ENCODE measurements at regions not wholly inside any gene's neighbourhood (a gene's known extent, or its start where the extent isn't known, plus 50 kb on each side); places are given as distances from the start of the nearest gene placed in this dataset.
"Not testable (repeated sequence)": the region's sequence is repeated elsewhere in the genome, so short reads cannot be mapped to it uniquely, and the experiment has no call there.

- DNase-seq (ENCODE audit: low read depth in 2 of 2) = no peak
Observed at GRCh38 chr3:139199421-139200010, 144.3 kb upstream of the MRPS22 start.

DNA sequence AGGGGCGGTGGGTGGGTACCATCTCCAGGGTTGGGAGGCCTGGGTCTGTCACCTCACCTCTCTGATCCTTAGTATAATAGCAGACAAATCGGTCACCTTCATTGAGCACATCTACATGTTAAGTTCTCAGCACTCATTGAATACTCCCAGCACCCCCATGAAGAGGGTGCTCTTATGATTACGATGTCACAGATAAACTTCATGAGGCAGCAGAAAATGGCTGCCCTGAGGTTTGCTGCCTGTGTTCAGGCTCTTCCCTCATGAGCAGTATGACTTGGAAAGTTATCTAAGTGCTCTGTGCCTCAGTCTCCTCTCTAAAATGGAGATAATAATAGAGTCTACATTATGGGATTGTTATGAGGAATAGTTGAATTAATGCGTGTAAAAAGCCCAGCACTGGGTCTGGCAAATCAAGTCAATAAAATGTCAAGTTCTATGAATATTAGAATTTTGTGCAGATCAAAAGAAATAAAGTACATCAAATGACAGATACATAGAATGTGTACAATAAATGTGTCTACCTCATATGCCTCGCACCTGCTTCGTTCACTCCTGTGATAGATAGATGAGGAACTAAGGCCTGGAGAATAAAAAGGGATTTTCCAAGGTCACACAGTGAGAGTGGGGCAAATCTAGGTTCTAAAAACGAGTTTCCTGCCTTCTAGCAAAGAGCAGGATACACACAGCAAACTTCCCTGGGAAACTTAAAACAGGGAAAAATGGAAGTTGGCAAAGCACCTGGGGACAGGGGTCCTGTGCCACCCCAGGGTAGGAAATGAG, 142.2 kb upstream of the MRPS22 start:
- no peak for DNase-seq (ENCODE audit: low read depth in 2 of 2)

- no peak for DNase-seq (ENCODE audit: low read depth in 2 of 2)
Observed at GRCh38 chr3:139202226-139202958, 141.4 kb upstream of the MRPS22 start.

- no peak for DNase-seq (ENCODE audit: low read depth in 2 of 2)
Observed at GRCh38 chr3:139202959-139203349, 140.9 kb upstream of the MRPS22 start.

GRCh38 chr3:139203752-139204151, 140.1 kb upstream of the MRPS22 start:
- no peak for DNase-seq (ENCODE audit: low read depth in 2 of 2)

- DNase-seq (ENCODE audit: low read depth in 2 of 2) = no peak
Observed at GRCh38 chr3:139204728-139205127, 139.1 kb upstream of the MRPS22 start.

GRCh38 chr3:139213936-139214335, 129.9 kb upstream of the MRPS22 start:
- DNase-seq (ENCODE audit: low read depth in 2 of 2) = no peak

GRCh38 chr3:139216958-139217357, 126.9 kb upstream of the MRPS22 start:
- DNase-seq (ENCODE audit: low read depth in 2 of 2) = no peak

GRCh38 chr3:139217633-139218032, 126.2 kb upstream of the MRPS22 start:
- DNase-seq (ENCODE audit: low read depth in 2 of 2) = no peak

DNA sequence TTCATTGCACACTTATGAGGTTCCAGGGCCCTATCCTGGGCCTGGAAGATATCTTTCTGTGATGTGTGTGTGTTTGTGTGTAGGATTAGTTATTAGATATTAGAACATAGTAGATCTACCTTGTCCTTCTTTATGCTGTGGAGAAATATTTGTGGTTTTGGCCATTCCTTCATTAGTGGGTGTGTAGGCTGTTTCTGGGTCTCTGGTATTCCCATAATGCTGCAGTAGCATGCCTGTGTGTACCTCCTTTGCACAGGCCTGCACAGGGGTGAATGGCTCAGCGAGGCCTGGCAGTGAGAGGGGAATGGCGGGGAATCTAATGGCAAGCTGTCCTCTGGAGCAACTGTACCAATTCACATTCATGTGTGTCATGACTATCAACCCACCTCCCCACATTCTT, 125.8 kb upstream of the MRPS22 start:
- no peak for DNase-seq (ENCODE audit: low read depth in 2 of 2)

- DNase-seq (ENCODE audit: low read depth in 2 of 2) = no peak
Observed at GRCh38 chr3:139219463-139219862, 124.4 kb upstream of the MRPS22 start.

DNA sequence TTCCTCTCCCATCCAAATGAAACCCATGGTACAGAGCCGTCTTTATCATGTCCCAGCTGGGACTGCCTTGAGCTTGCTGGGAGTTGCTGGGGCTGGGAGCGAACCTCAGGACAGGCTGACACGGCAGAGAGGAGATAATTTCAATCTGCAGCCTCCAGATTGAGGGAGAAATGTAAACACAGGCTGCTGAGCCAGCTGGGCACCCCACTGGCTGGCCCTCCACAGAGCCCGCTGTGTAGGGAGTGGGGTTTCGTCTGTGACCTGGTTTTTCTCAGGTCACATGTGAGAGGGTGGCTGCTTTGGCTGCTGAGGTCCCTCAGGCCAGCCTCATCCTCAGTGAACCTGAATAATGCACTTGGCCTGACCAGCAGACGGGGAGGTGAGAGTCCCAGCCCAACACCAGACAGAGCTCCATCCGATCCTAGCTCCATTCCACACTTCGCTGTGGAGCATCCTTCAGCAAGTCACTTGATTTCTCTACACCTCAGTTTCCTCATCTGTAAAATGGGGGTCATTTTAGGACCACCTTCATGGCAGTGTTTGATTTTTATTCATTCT, 121.6 kb upstream of the MRPS22 start:
- DNase-seq (ENCODE audit: low read depth in 2 of 2) = no peak

- no peak for DNase-seq (ENCODE audit: low read depth in 2 of 2)
Observed at GRCh38 chr3:139225548-139225947, 118.3 kb upstream of the MRPS22 start.

DNA sequence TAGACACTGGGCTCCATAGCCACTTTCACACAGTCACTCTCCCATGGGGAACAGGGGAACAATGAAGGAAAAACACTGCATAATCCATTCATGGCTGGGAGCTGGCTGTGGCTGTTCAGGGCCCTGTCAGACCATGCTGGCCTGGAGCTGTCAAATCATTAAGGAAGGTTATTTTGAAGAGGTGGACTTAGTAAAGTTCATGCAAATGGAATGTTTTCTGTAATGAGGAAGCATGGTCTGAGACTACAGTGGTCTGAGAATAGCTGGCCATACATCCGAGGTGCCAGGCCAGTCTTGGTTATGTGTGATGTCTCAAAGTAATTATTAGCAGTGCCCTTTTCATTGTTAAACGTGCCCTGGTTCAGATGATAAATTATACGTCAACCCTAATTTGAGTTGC, 117.1 kb upstream of the MRPS22 start:
- no peak for DNase-seq (ENCODE audit: low read depth in 2 of 2)

- no peak for DNase-seq (ENCODE audit: low read depth in 2 of 2)
Observed at GRCh38 chr3:139227165-139227564, 116.7 kb upstream of the MRPS22 start.

DNA sequence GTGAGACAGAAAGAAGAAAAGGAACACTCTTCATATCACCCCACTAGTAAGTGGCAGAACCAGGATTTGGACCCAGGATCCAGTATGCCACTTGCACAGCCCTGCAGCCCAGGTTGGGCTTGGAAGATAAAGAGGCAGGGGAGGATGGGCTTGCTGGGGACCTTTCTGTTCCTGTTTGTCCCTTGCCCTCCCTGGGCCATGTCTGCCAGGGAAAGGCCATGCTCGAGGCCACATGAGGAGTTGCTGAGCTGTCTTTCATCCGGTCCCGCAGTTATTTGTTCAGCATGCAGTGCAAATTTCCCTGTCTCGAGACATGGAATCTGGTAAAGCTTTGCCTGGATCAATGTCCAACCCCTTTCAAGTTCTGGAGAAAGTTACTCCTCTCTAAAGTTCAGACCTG, 116.0 kb upstream of the MRPS22 start:
- no peak for DNase-seq (ENCODE audit: low read depth in 2 of 2)

GRCh38 chr3:139230391-139230790, 113.4 kb upstream of the MRPS22 start:
- DNase-seq (ENCODE audit: low read depth in 2 of 2) = no peak

GRCh38 chr3:139231555-139232281, 112.1 kb upstream of the MRPS22 start:
- DNase-seq (ENCODE audit: low read depth in 2 of 2) = no peak

DNA sequence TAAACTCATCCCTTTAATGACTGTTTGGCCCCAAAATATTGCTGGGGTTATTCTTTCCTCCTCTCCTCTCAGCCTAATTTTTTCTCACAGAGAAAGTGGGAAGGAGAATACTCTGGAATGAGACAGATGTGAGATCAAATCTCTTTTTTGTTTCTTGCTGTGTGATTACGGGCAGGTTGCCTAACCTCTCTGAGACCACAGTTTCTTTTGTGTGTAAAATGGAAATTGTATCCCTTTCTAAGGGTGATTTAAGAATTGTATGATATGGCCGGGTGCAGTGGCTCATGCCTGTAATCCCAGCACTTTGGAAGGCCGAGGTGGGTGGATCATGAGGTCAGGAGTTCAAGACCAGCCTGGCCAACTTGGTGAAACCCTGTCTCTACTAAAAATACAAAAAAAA, 111.5 kb upstream of the MRPS22 start:
- not testable (repeated sequence) for DNase-seq (ENCODE audit: low read depth in 2 of 2)

GRCh38 chr3:139234491-139234890, 109.3 kb upstream of the MRPS22 start:
- DNase-seq (ENCODE audit: low read depth in 2 of 2) = no peak

DNA sequence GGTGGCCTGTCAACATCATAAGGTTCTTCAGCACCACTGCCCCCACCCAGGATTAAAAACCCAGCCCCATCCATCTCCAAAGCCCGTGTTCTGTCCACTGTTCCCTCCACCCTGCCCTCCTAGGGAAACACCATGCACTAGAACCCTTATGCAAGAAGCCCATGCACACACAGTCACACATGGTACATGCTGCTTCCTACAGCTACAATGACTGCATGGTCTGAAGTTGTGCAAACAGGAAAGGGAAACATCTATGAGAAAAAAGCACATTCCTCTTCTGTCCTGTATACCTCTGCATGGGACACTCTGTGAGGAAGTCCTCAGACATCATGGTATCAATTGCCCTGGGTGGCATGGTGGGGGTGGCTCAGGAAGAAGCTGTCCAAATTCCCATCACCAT, 108.6 kb upstream of the MRPS22 start:
- no peak for DNase-seq (ENCODE audit: low read depth in 2 of 2)

GRCh38 chr3:139236336-139236735, 107.5 kb upstream of the MRPS22 start:
- no peak for DNase-seq (ENCODE audit: low read depth in 2 of 2)

Data from activated CD8-positive, alpha-beta memory T cell treated with anti-CD3 and anti-CD28 coated beads for 4 hours (primary cell).